ENCODE measurements at regions not wholly inside any gene's neighbourhood (a gene's known extent, or its start where the extent isn't known, plus 50 kb on each side); places are given as distances from the start of the nearest gene placed in this dataset.

- no peak for DNase-seq
These were observed 183.5 kb upstream of the GDNF start for GRCh38 chr5:38023371-38023770.

GRCh38 chr5:38022631-38023030 is 182.8 kb upstream of the GDNF start:
- DNase-seq, result no peak

GRCh38 chr5:38018016-38018415 is 178.2 kb upstream of the GDNF start:
- no peak for DNase-seq

GRCh38 chr5:38013107-38013506 is 173.3 kb upstream of the GDNF start:
- no peak for DNase-seq

- no peak for DNase-seq
These were observed 171.9 kb upstream of the GDNF start for GRCh38 chr5:38011668-38012188.

GRCh38 chr5:38009749-38010358 is 170.0 kb upstream of the GDNF start:
- no peak for DNase-seq

- no peak for DNase-seq
These were observed 168.4 kb upstream of the GDNF start for GRCh38 chr5:38008198-38008597.

- no peak for DNase-seq
These were observed 159.8 kb upstream of the GDNF start for GRCh38 chr5:37999593-37999992.

GRCh38 chr5:37996918-37997317 is 157.1 kb upstream of the GDNF start:
- DNase-seq, result no peak

- DNase-seq, result no peak
These were observed 154.9 kb upstream of the GDNF start for GRCh38 chr5:37994729-37995128.

GRCh38 chr5:37991301-37992299 is 151.8 kb upstream of the GDNF start:
- DNase-seq, result no peak

- DNase-seq, result no peak
These were observed 150.0 kb upstream of the GDNF start for GRCh38 chr5:37989884-37990283.

GRCh38 chr5:37988454-37989046 is 148.7 kb upstream of the GDNF start:
- DNase-seq, result no peak

GRCh38 chr5:37984300-37984699 is 144.5 kb upstream of the GDNF start:
- no peak for DNase-seq

GRCh38 chr5:37983463-37983862 is 143.6 kb upstream of the GDNF start:
- no peak for DNase-seq

GRCh38 chr5:37979559-37979958 is 139.7 kb upstream of the GDNF start:
- no peak for DNase-seq

GRCh38 chr5:37975531-37975930 is 135.7 kb upstream of the GDNF start:
- no peak for DNase-seq

- DNase-seq, result no peak
These were observed 131.7 kb upstream of the GDNF start for GRCh38 chr5:37971483-37972024.

GRCh38 chr5:37966871-37967270 is 127.0 kb upstream of the GDNF start:
- DNase-seq, result no peak

- no peak for DNase-seq
These were observed 126.5 kb upstream of the GDNF start for GRCh38 chr5:37966291-37966690.

GRCh38 chr5:37962389-37962788 is 122.5 kb upstream of the GDNF start:
- DNase-seq, result no peak

- DNase-seq, result no peak
These were observed 117.4 kb upstream of the GDNF start for GRCh38 chr5:37957218-37957617.

- no peak for DNase-seq
These were observed 115.9 kb upstream of the GDNF start for GRCh38 chr5:37955748-37956147.
